GM12864 (cell line): ENCODE measurements at regions not wholly inside any gene's neighbourhood (a gene's known extent, or its start where the extent isn't known, plus 50 kb on each side); places are given as distances from the start of the nearest gene placed in this dataset.

Experiments used
- DNase-seq: peaks from one replicate; pipeline ENCODE4 v3.0.0-alpha.2; 2011; ENCODE audit warnings: low read depth
- H3K4me3 ChIP-seq: 2 replicates; pipeline ENCODE4 v1.5.1; 2011; ENCODE audit warnings: mild to moderate bottlenecking, low read depth, low read length, control low read depth
- CTCF ChIP-seq: IDR thresholded peaks from 2 replicates; pipeline ENCODE4 v1.5.1; 2011; ENCODE audit warnings: low read depth, mild to moderate bottlenecking, moderate library complexity, low read length, control low read depth, inconsistent platforms; ENCODE audit errors: missing control alignments

- H3K4me3 ChIP-seq = no peak overlapping the region
- no peak for TF ChIP-seq CTCF
These were observed 656.7 kb downstream of the MED13L start for GRCh38 chr12:115620816-115621215.

GRCh38 chr12:115619889-115620288 is 657.6 kb downstream of the MED13L start:
- no peak overlapping the region for H3K4me3 ChIP-seq
- no peak for DNase-seq

More at GRCh38 chr12:115620816-115621215, 656.7 kb downstream of the MED13L start:
- no peak for DNase-seq

GRCh38 chr12:115619061-115619460 is 658.4 kb downstream of the MED13L start:
- H3K4me3 ChIP-seq = no peak overlapping the region
- no peak for DNase-seq
- TF ChIP-seq CTCF = no peak

More at GRCh38 chr12:115619889-115620288, 657.6 kb downstream of the MED13L start:
- TF ChIP-seq CTCF = no peak

- TF ChIP-seq CTCF = no peak
- no peak overlapping the region for H3K4me3 ChIP-seq
- no peak for DNase-seq
These were observed 659.4 kb downstream of the MED13L start for GRCh38 chr12:115618105-115618504.

- no peak for DNase-seq
- H3K4me3 ChIP-seq = no peak overlapping the region
- no peak for TF ChIP-seq CTCF
These were observed 660.1 kb downstream of the MED13L start for GRCh38 chr12:115617391-115617790.

GRCh38 chr12:115611477-115611876 is 666.0 kb downstream of the MED13L start:
- no peak overlapping the region for H3K4me3 ChIP-seq
- no peak for DNase-seq
- TF ChIP-seq CTCF = no peak

GRCh38 chr12:115609347-115609746 is 668.1 kb downstream of the MED13L start:
- TF ChIP-seq CTCF = no peak
- H3K4me3 ChIP-seq = no peak overlapping the region
- no peak for DNase-seq
